IMR-90 (cell line): ENCODE measurements at regions not wholly inside any gene's neighbourhood (a gene's known extent, or its start where the extent isn't known, plus 50 kb on each side); places are given as distances from the start of the nearest gene placed in this dataset.
A peak's percentile ranks its signal among the peaks of the same experiment; 100 is the strongest.

ENCODE experiments used
- ATAC-seq: fragments of 200-7000 bp; cut with Tn5 transposase; 2 replicates; pipeline ENCODE4 v1.9.1; 2020; ENCODE audit warnings: low read depth, mild to moderate bottlenecking, moderate library complexity
- BruUV-seq: library from RNA; stranded (reverse); fragments of 400-500 nt; replicated peaks from 2 replicates; lab custom pipeline; 2021; lab: Mats Ljungman, UMichigan
- CTCF ChIA-PET: fragments of 300-600 bp; formaldehyde crosslinking; extraction: SDS; loops from one replicate; lab custom pipeline; 2021; ENCODE audit warnings: antibody characterized with exemption; lab: Yijun Ruan, JAX
- POLR2A ChIA-PET: fragments of 300-600 bp; sonication (Branson Sonifier 250); formaldehyde crosslinking; loops from one replicate; lab custom pipeline; 2022; ENCODE audit warnings: antibody characterized with exemption; ENCODE audit not compliant: unreplicated experiment; lab: Charles Lee
- DNase-seq: peaks from one replicate; pipeline ENCODE4 v3.0.0; 2013
- H2AFZ ChIP-seq: replicated peaks from 2 replicates; pipeline ENCODE3; 2013; ENCODE audit warnings: low read length, mild to moderate bottlenecking; ENCODE audit not compliant: poor library complexity
- H2AK5ac ChIP-seq: 2 replicates; pipeline ENCODE4 v1.6.1; 2013; ENCODE audit warnings: low read depth, low read length, inconsistent platforms
- H2AK9ac ChIP-seq: replicated peaks from 2 replicates; pipeline ENCODE3; 2013; ENCODE audit warnings: mild to moderate bottlenecking, low read depth, low read length, moderate library complexity; ENCODE audit not compliant: poor library complexity
- H2BK120ac ChIP-seq: 2 replicates; pipeline ENCODE4 v1.6.1; 2013; ENCODE audit warnings: low read depth, low read length, inconsistent platforms
- H2BK15ac ChIP-seq: 3 replicates; pipeline ENCODE4 v1.6.1; 2013; ENCODE audit warnings: low read depth, low read length, inconsistent platforms
- H2BK20ac ChIP-seq: 2 replicates; pipeline ENCODE4 v1.6.1; 2013; ENCODE audit warnings: low read depth, mild to moderate bottlenecking, inconsistent platforms, low read length, moderate library complexity
- H2BK5ac ChIP-seq: 2 replicates; pipeline ENCODE4 v1.6.1; 2013; ENCODE audit warnings: mild to moderate bottlenecking, low read depth, low read length, inconsistent platforms; ENCODE audit not compliant: poor library complexity, severe bottlenecking
- H3K14ac ChIP-seq: replicated peaks from 2 replicates; pipeline ENCODE4 v1.6.1; 2013; ENCODE audit warnings: low read depth, low read length, inconsistent platforms
- H3K18ac ChIP-seq: 2 replicates; pipeline ENCODE4 v1.6.1; 2013; ENCODE audit warnings: low read depth, low read length, control low read depth
- H3K23ac ChIP-seq: 2 replicates; pipeline ENCODE4 v1.6.1; 2013; ENCODE audit warnings: low read depth, low read length, inconsistent platforms
- H3K27ac ChIP-seq: 2 replicates; pipeline ENCODE4 v1.5.1; 2013; ENCODE audit warnings: mild to moderate bottlenecking, control low read depth, low read length; ENCODE audit not compliant: insufficient read depth
- H3K27me3 ChIP-seq: 2 replicates; pipeline ENCODE4 v1.6.1; 2013; ENCODE audit warnings: low read length; ENCODE audit not compliant: control insufficient read depth, insufficient read depth
- H3K36me3 ChIP-seq: 2 replicates; pipeline ENCODE4 v1.6.1; 2013; ENCODE audit warnings: low read length, mixed read lengths; ENCODE audit not compliant: control insufficient read depth, insufficient read depth
- H3K4ac ChIP-seq: 2 replicates; pipeline ENCODE4 v1.6.1; 2013; ENCODE audit warnings: low read depth, low read length, inconsistent platforms
- H3K4me1 ChIP-seq: 2 replicates; pipeline ENCODE4 v1.6.1; 2013; ENCODE audit warnings: low read length, mixed read lengths; ENCODE audit not compliant: control insufficient read depth, insufficient read depth
- H3K4me2 ChIP-seq: 2 replicates; pipeline ENCODE4 v1.6.1; 2013; ENCODE audit warnings: low read depth, mild to moderate bottlenecking, control low read depth, low read length, moderate library complexity
- H3K4me3 ChIP-seq: 2 replicates; pipeline ENCODE4 v1.5.1; 2013; ENCODE audit warnings: low read depth, mild to moderate bottlenecking, control low read depth, low read length, moderate library complexity; ENCODE audit not compliant: insufficient read depth
- H3K56ac ChIP-seq: 2 replicates; pipeline ENCODE4 v1.6.1; 2013; ENCODE audit warnings: low read length, inconsistent platforms; ENCODE audit not compliant: insufficient read depth; ENCODE audit errors: extremely low read depth
- H3K79me1 ChIP-seq, 2 experiments: 2 replicates each; pipeline ENCODE4 v1.6.1; 2013; ENCODE audit warnings: low read length in 2 of 2, inconsistent platforms in 1 of 2, low read depth in 1 of 2
- H3K9ac ChIP-seq: 2 replicates; pipeline ENCODE4 v1.6.1; 2013; ENCODE audit warnings: low read depth, low read length, control low read depth
- H3K9me1 ChIP-seq: 2 replicates; pipeline ENCODE4 v1.6.1; 2013; ENCODE audit warnings: low read length, inconsistent platforms; ENCODE audit not compliant: insufficient read depth
- H3K9me3 ChIP-seq: 2 replicates; pipeline ENCODE4 v1.6.1; 2013; ENCODE audit warnings: low read length; ENCODE audit not compliant: control insufficient read depth, insufficient read depth
- H4K20me1 ChIP-seq: 2 replicates; pipeline ENCODE4 v1.6.1; 2013; ENCODE audit warnings: low read length, inconsistent platforms; ENCODE audit not compliant: insufficient read depth
- H4K5ac ChIP-seq: 2 replicates; pipeline ENCODE4 v1.6.1; 2013; ENCODE audit warnings: mild to moderate bottlenecking, low read depth, low read length, control low read depth
- H4K8ac ChIP-seq, 2 experiments: 2 replicates each; pipeline ENCODE4 v1.6.1; 2013; ENCODE audit warnings: low read depth in 2 of 2, low read length in 2 of 2, control low read depth in 1 of 2, inconsistent platforms in 1 of 2
- H4K91ac ChIP-seq: 2 replicates; pipeline ENCODE4 v1.6.1; 2013; ENCODE audit warnings: low read depth, low read length, inconsistent platforms; ENCODE audit not compliant: insufficient read depth
- CEBPB ChIP-seq: IDR thresholded peaks from 2 replicates; pipeline ENCODE4 v1.6.1; 2012; ENCODE audit warnings: low read depth, low read length, improper control_type of control experiment
- CHD1 ChIP-seq: IDR thresholded peaks from 2 replicates; pipeline ENCODE4 v1.6.1; 2012; ENCODE audit warnings: low read depth, low read length, improper control_type of control experiment
- FOS ChIP-seq: fragments of 150-350 bp; IDR thresholded peaks from 2 replicates; pipeline ENCODE4 v1.6.1; 2016; ENCODE audit warnings: low read depth, low read length
- RCOR1 ChIP-seq: IDR thresholded peaks from 2 replicates; pipeline ENCODE4 v1.6.1; 2012; ENCODE audit warnings: mild to moderate bottlenecking, low read length, improper control_type of control experiment; ENCODE audit not compliant: insufficient replicate concordance
- RFX5 ChIP-seq: IDR thresholded peaks from 2 replicates; pipeline ENCODE4 v1.8.0; 2012; ENCODE audit warnings: low read depth, mild to moderate bottlenecking, low read length, moderate library complexity
- WGBS, 2 experiments: methylation state at CpG; one replicate each; pipeline versions ENCODE4 v1.1.5 to v1.1.7; 2013; ENCODE audit warnings: missing lambda C conversion rate in 2 of 2; ENCODE audit not compliant: insufficient read length in 1 of 2; ENCODE audit errors: extremely low coverage in 2 of 2; 5-methylcytosine and 5-hydroxymethylcytosine counted together
- dilution Hi-C: fragments of 300-500 bp; cut with HindIII; formaldehyde crosslinking; loops from one replicate; pipeline ENCODE4 v1.14.3; 2018; ENCODE audit warnings: low sequenced_read_pairs; ENCODE audit not compliant: unreplicated experiment
- in situ Hi-C: fragments of 300-500 bp; cut with MboI; formaldehyde crosslinking; loops from 3 replicates; pipeline ENCODE4 v1.14.3; 2019; ENCODE audit warnings: low sequenced_read_pairs, inconsistent platforms, mixed read lengths
- intact Hi-C: fragments of 100-400 bp; cut with micrococcal nuclease; formaldehyde crosslinking; loops from 2 replicates; pipeline ENCODE4 v1.10.0; 2022
- TF ChIP-seq, protein P1 (sequence below): conservative IDR thresholded peaks from 2 replicates; pipeline ENCODE4 v1.5.1; 2012; ENCODE audit warnings: mild to moderate bottlenecking, low read depth, low read length, improper control_type of control experiment

DNA sequence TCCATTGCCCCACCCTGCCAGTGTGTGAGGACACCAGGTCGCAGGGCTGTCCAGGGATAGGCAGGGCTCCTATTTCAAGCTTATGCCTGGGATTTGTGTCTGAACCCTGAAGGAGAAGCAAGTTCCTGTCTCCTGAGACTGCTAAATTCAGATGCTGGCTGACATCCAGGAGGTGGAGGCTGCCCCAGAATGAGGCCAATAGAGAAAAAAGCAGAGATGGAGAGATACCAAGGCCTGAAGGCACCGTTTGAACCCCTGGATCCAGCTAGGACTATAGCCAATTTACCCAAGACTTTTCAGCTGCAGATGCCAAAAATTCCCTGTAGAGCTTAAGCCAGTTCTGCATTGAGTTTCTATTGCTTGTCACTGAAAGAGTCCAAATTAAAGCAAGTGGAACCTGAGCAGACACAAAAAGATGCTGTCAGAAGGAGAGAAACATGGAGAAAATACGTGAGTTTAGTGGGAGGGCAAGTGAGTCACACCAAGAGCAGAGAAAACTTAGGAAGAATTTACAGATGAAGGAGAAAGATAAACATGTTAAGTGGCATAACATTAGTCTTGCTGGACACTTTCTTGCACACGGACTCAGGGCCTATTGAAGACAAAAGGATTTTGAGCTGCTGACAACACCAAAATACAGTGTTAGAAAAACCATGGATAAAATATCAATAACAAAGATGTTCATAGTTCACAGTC, 148.6 kb downstream of the CNTN3 start:
- peak; percentile 72 for ATAC-seq
- peak overlapping the region; percentile 59 for H3K4me2 ChIP-seq
- peak overlapping the region; percentile 18; the same call in 1 of the 2 replicates for H3K18ac ChIP-seq
- no peak overlapping the region for H3K4me3 ChIP-seq
- CTCF ChIA-PET: no interaction called here
- H3K4ac ChIP-seq: no peak overlapping the region
- H3K4me1 ChIP-seq: peaks cover 5% of the 10 kb centered on the region
- POLR2A ChIA-PET: no interaction called here
- H2AFZ ChIP-seq: no peak overlapping the region
- H3K56ac ChIP-seq: no peak overlapping the region
- intact Hi-C loops (no loop called here), in situ Hi-C loops (no loop called here), dilution Hi-C loops (no loop called here)
- no peak overlapping the region for H3K14ac ChIP-seq
- peak overlapping the region; percentile 51 for H2BK5ac ChIP-seq
- no peak overlapping the region for H2AK9ac ChIP-seq
- no peak overlapping the region for H3K23ac ChIP-seq
- BruUV-seq: no TSS peak
- peak overlapping the region; percentile 29; the same call in 1 of the 2 replicates for H4K5ac ChIP-seq
- H3K27me3 ChIP-seq: no peaks in the 10 kb centered on the region
- H4K8ac ChIP-seq: no peak overlapping the region
- no peaks in the 10 kb centered on the region for H3K9me3 ChIP-seq
- no peak overlapping the region for H4K91ac ChIP-seq
- WGBS, 2 experiments: 0% methylated on average over 1 of the region's 4 CpGs; no CpG with 5 or more reads in 1 of the 2 experiments
- no peaks in the 10 kb centered on the region for H3K9me1 ChIP-seq
- TF ChIP-seq CEBPB (no peak), CHD1 (no peak), RCOR1 (no peak), FOS (peak; percentile 51; the same call in 1 of the 2 replicates), RFX5 (no peak)
- TF ChIP-seq, protein P1, sequence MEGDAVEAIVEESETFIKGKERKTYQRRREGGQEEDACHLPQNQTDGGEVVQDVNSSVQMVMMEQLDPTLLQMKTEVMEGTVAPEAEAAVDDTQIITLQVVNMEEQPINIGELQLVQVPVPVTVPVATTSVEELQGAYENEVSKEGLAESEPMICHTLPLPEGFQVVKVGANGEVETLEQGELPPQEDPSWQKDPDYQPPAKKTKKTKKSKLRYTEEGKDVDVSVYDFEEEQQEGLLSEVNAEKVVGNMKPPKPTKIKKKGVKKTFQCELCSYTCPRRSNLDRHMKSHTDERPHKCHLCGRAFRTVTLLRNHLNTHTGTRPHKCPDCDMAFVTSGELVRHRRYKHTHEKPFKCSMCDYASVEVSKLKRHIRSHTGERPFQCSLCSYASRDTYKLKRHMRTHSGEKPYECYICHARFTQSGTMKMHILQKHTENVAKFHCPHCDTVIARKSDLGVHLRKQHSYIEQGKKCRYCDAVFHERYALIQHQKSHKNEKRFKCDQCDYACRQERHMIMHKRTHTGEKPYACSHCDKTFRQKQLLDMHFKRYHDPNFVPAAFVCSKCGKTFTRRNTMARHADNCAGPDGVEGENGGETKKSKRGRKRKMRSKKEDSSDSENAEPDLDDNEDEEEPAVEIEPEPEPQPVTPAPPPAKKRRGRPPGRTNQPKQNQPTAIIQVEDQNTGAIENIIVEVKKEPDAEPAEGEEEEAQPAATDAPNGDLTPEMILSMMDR: no peak
- no peaks in the 10 kb centered on the region for H3K79me1 ChIP-seq
- DNase-seq: peak; percentile 70
- H4K20me1 ChIP-seq: no peaks in the 10 kb centered on the region
- no peaks in the 10 kb centered on the region for H3K36me3 ChIP-seq
- no peak overlapping the region for H2BK120ac ChIP-seq
- no peak overlapping the region for H2BK20ac ChIP-seq
- H3K9ac ChIP-seq: no peak overlapping the region
- no peak overlapping the region for H2BK15ac ChIP-seq
- H3K27ac ChIP-seq: peak overlapping the region; percentile 3; the same call in 1 of the 2 replicates
- no peak overlapping the region for H2AK5ac ChIP-seq
